ENCODE measurements at regions not wholly inside any gene's neighbourhood (a gene's known extent, or its start where the extent isn't known, plus 50 kb on each side); places are given as distances from the start of the nearest gene placed in this dataset.

DNA sequence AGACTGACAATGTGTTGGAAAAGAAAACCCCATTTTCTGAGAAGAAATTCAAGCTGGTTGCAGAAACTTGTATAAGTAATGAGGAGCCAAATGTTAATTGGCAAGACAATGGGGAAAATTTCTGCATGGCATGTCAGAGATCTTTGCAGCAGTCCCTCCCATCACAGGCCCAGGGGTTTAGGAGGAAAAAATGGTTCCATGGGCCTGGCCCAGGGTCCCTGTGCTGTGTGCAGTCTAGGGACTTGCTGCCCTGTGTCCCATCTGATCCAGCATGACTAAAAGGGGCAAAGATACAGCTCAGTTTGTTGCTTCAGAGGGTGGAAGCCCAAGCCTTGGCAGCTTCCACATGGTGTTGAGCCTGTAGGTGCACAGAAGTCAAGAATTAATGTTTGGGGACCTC, 440.3 kb upstream of the TPK1 start:
- Histone ChIP-seq H3K27ac (no peak overlapping the region), H3K9me3 (peaks cover 0 to 70% (median 48%) of the 10 kb centered on the region in 8 donors), H3K36me3 (no peaks in the 10 kb centered on the region), H3K27me3 (replicated peaks in 1 of 7) (no peaks in the 10 kb centered on the region), H3K4me1 (no peaks in the 10 kb centered on the region), H3K4me3 (no peak overlapping the region)
- intact Hi-C loops (cut with DNase I; ENCODE audit: low total_unique reads): no loop called here
- no peak for DNase-seq
- TF ChIP-seq, protein P1, sequence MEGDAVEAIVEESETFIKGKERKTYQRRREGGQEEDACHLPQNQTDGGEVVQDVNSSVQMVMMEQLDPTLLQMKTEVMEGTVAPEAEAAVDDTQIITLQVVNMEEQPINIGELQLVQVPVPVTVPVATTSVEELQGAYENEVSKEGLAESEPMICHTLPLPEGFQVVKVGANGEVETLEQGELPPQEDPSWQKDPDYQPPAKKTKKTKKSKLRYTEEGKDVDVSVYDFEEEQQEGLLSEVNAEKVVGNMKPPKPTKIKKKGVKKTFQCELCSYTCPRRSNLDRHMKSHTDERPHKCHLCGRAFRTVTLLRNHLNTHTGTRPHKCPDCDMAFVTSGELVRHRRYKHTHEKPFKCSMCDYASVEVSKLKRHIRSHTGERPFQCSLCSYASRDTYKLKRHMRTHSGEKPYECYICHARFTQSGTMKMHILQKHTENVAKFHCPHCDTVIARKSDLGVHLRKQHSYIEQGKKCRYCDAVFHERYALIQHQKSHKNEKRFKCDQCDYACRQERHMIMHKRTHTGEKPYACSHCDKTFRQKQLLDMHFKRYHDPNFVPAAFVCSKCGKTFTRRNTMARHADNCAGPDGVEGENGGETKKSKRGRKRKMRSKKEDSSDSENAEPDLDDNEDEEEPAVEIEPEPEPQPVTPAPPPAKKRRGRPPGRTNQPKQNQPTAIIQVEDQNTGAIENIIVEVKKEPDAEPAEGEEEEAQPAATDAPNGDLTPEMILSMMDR (IDR thresholded peaks at IDR 0.05 in 8 of 11, conservative IDR thresholded peaks at IDR 0.05 in 3 of 11): no peak
- TF ChIP-seq POLR2A (IDR thresholded peaks at IDR 0.05) (no peak), POLR2AphosphoS5 (IDR thresholded peaks at IDR 0.05) (no peak)

DNA sequence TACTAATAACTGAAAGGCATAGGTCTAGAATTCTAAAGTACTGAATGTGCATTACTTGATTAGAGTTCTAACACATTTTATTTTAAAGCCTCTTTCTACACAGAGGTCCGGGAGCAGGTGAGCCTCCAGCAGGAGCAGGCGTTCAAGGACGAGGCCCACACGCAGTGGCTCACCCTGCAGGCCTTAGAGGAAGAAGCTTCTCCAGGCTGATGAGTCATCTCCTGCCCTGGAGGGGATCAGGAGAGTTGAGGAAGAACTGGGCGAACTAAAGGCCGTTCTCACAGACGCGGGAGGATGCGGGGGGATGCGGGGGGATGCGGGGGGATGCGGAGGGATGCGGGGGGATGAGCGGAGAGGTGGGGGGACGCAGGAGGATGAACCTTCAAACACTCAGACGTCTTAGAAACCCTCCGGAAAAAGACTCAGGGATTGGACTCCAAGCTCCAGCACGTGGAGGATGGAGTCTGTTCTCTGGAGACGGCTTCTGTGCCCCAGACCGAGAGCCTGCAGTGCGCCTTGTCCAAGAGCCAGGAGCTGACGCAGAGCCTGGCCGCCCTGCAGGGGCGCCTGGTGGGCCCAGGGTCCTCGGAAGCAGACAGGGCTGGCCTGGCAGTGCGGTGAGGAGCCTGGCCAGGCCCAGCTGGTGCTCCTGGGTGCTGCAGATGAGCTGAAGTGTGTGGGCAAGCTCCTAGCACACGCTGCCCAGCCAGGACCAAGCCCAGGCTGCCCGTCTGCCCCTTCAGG, 433.7 kb upstream of the TPK1 start:
- no peak overlapping the region for H3K4me3 ChIP-seq
- DNase-seq: peak; percentile 63
- H3K27me3 ChIP-seq (replicated peaks in 1 of 7): no peaks in the 10 kb centered on the region
- intact Hi-C loops (cut with DNase I; ENCODE audit: low total_unique reads): no loop called here
- no peak overlapping the region for H3K27ac ChIP-seq
- WGBS, 5 donors: 85 to 90% (median 85%) methylated on average over 20 to 28 of the region's 28 CpGs
- H3K4me1 ChIP-seq: no peaks in the 10 kb centered on the region
- H3K9me3 ChIP-seq: peaks cover 0 to 37% (median 4%) of the 10 kb centered on the region in 8 donors
- H3K36me3 ChIP-seq: no peaks in the 10 kb centered on the region
- TF ChIP-seq POLR2A (IDR thresholded peaks at IDR 0.05) (no peak), POLR2AphosphoS5 (IDR thresholded peaks at IDR 0.05) (no peak)
- TF ChIP-seq, protein P1 (IDR thresholded peaks at IDR 0.05 in 8 of 11, conservative IDR thresholded peaks at IDR 0.05 in 3 of 11): no peak

DNA sequence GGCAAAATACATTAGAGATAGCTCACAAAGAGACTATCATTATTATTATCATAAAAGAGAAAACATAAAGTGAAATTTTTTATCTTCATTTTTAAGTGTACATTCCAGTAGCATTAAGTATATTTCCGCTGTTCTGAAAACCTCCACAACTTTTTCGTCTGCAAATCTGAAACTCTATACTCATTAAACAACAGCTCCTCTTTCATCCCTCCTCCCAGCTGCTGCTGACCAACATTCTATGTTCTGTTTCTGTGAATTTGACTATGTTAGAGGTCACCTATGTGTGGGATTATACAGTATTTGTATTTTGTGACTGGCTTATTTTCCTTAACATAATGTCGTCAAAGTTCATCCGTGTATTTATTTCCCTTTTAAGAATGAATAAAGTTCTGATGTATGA, 429.3 kb upstream of the TPK1 start:
- 67 to 88% (median 76%) methylated on average over 4 of the region's 4 CpGs for WGBS, 5 donors
- TF ChIP-seq POLR2A (IDR thresholded peaks at IDR 0.05) (no peak), POLR2AphosphoS5 (IDR thresholded peaks at IDR 0.05) (no peak)
- TF ChIP-seq, protein P1 (IDR thresholded peaks at IDR 0.05 in 8 of 11, conservative IDR thresholded peaks at IDR 0.05 in 3 of 11): no peak
- Histone ChIP-seq H3K36me3 (no peaks in the 10 kb centered on the region), H3K27me3 (replicated peaks in 1 of 7) (no peaks in the 10 kb centered on the region), H3K4me3 (no peak overlapping the region), H3K9me3 (peaks cover 0 to 17% (median 4%) of the 10 kb centered on the region in 8 donors), H3K4me1 (no peaks in the 10 kb centered on the region), H3K27ac (no peak overlapping the region)
- no peak for DNase-seq
- intact Hi-C loops (cut with DNase I; ENCODE audit: low total_unique reads): no loop called here

DNA sequence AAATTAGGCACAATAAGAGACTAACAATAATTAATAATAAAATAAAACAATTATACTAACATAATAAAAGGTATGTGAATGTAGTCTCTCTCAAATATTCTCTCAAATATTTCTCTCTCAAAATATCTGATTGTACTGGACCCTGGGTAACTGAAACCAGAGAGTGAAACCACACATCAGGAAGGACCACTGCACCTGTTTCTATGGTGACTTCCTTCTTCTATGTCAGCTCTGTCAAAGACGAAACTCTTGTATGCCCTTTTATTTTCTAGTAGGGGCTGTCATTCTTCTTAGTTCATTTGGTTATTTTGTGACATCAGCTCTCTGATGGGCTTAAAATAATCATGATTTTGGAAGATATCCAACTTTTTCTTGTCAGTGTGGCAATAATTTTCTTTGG, 428.0 kb upstream of the TPK1 start:
- H3K27ac ChIP-seq: no peak overlapping the region
- WGBS, 5 donors: 0 to 53% (median 0%) methylated on average over 1 of the region's 1 CpG
- intact Hi-C loops (cut with DNase I; ENCODE audit: low total_unique reads): no loop called here

More for the DNA sequence above, 428.0 kb upstream of the TPK1 start:
- H3K4me3 ChIP-seq: no peak overlapping the region
- no peaks in the 10 kb centered on the region for H3K36me3 ChIP-seq
- peaks cover 0 to 14% (median 2%) of the 10 kb centered on the region in 8 donors for H3K9me3 ChIP-seq
- DNase-seq: no peak
- no peaks in the 10 kb centered on the region for H3K27me3 ChIP-seq (replicated peaks in 1 of 7)
- H3K4me1 ChIP-seq: no peaks in the 10 kb centered on the region
- TF ChIP-seq POLR2AphosphoS5 (IDR thresholded peaks at IDR 0.05) (no peak), POLR2A (IDR thresholded peaks at IDR 0.05) (no peak)
- TF ChIP-seq, protein P1 (IDR thresholded peaks at IDR 0.05 in 8 of 11, conservative IDR thresholded peaks at IDR 0.05 in 3 of 11): no peak
